ENCODE measurements at regions not wholly inside any gene's neighbourhood (a gene's known extent, or its start where the extent isn't known, plus 50 kb on each side); places are given as distances from the start of the nearest gene placed in this dataset.
"Not testable (repeated sequence)": the region's sequence is repeated elsewhere in the genome, so short reads cannot be mapped to it uniquely, and the experiment has no call there.

GRCh38 chr4:164616961-164617360 lies 137.0 kb upstream of the SMIM31 start:
- DNase-seq, result no peak
- Mint-ChIP-seq H3K27me3 (no peaks in the 10 kb centered on the region), H3K4me1 (ENCODE audit: low read depth in 2 of 2) (no peaks in the 10 kb centered on the region), H3K36me3 (ENCODE audit: insufficient read depth) (no peaks in the 10 kb centered on the region), H3K9me3 (no peaks in the 10 kb centered on the region), H3K4me3 (no peak overlapping the region), H3K27ac (no peak overlapping the region)
- ATAC-seq (replicated peaks), result no peak

- ATAC-seq (replicated peaks) (no peak), DNase-seq (no peak)
- Mint-ChIP-seq H3K9me3 (no peaks in the 10 kb centered on the region), H3K36me3 (ENCODE audit: insufficient read depth) (no peaks in the 10 kb centered on the region), H3K27me3 (no peaks in the 10 kb centered on the region), H3K27ac (no peak overlapping the region), H3K4me1 (ENCODE audit: low read depth in 2 of 2) (no peaks in the 10 kb centered on the region), H3K4me3 (no peak overlapping the region)
These were observed 136.5 kb upstream of the SMIM31 start for GRCh38 chr4:164617426-164617825.

GRCh38 chr4:164617911-164618310 lies 136.0 kb upstream of the SMIM31 start:
- ATAC-seq (replicated peaks) (no peak), DNase-seq (no peak)
- Mint-ChIP-seq H3K36me3 (ENCODE audit: insufficient read depth) (no peaks in the 10 kb centered on the region), H3K4me1 (ENCODE audit: low read depth in 2 of 2) (no peaks in the 10 kb centered on the region), H3K27ac (no peak overlapping the region), H3K4me3 (no peak overlapping the region), H3K27me3 (no peaks in the 10 kb centered on the region), H3K9me3 (no peaks in the 10 kb centered on the region)

- DNase-seq (no peak), ATAC-seq (replicated peaks) (no peak)
- no peak overlapping the region for H3K27ac Mint-ChIP-seq
- H3K36me3 Mint-ChIP-seq (ENCODE audit: insufficient read depth), result no peaks in the 10 kb centered on the region
- H3K9me3 Mint-ChIP-seq, result peaks cover 5 to 7% of the 10 kb centered on the region in 2 donors
- H3K27me3 Mint-ChIP-seq, result no peaks in the 10 kb centered on the region
- H3K4me3 Mint-ChIP-seq, result no peak overlapping the region
- no peaks in the 10 kb centered on the region for H3K4me1 Mint-ChIP-seq (ENCODE audit: low read depth in 2 of 2)
These were observed 131.9 kb upstream of the SMIM31 start for GRCh38 chr4:164621886-164622521.

- no peak overlapping the region for H3K4me3 Mint-ChIP-seq
- no peaks in the 10 kb centered on the region for H3K4me1 Mint-ChIP-seq (ENCODE audit: low read depth in 2 of 2)
- no peak for DNase-seq
- H3K9me3 Mint-ChIP-seq, result peaks cover 5 to 11% of the 10 kb centered on the region in 2 donors
- H3K36me3 Mint-ChIP-seq (ENCODE audit: insufficient read depth), result no peaks in the 10 kb centered on the region
- H3K27me3 Mint-ChIP-seq, result no peaks in the 10 kb centered on the region
- no peak for ATAC-seq (replicated peaks)
- H3K27ac Mint-ChIP-seq, result no peak overlapping the region
These were observed 130.8 kb upstream of the SMIM31 start for GRCh38 chr4:164623099-164623498.

GRCh38 chr4:164639001-164639400 lies 114.9 kb upstream of the SMIM31 start:
- no peak for ATAC-seq (replicated peaks)
- H3K4me1 Mint-ChIP-seq (ENCODE audit: low read depth in 2 of 2), result no peaks in the 10 kb centered on the region
- no peak overlapping the region for H3K4me3 Mint-ChIP-seq
- H3K36me3 Mint-ChIP-seq (ENCODE audit: insufficient read depth), result no peaks in the 10 kb centered on the region
- H3K27ac Mint-ChIP-seq, result no peak overlapping the region
- no peaks in the 10 kb centered on the region for H3K27me3 Mint-ChIP-seq
- no peaks in the 10 kb centered on the region for H3K9me3 Mint-ChIP-seq
- no peak for DNase-seq

- Mint-ChIP-seq H3K4me1 (ENCODE audit: low read depth in 2 of 2) (no peaks in the 10 kb centered on the region), H3K36me3 (ENCODE audit: insufficient read depth) (no peaks in the 10 kb centered on the region), H3K4me3 (no peak overlapping the region), H3K9me3 (peaks cover 0 to 2% of the 10 kb centered on the region in 2 donors), H3K27ac (no peak overlapping the region), H3K27me3 (no peaks in the 10 kb centered on the region)
- no peak for ATAC-seq (replicated peaks)
- no peak for DNase-seq
These were observed 105.6 kb upstream of the SMIM31 start for GRCh38 chr4:164648151-164648848.

GRCh38 chr4:164648849-164649212 lies 105.1 kb upstream of the SMIM31 start:
- ATAC-seq (replicated peaks), result no peak
- Mint-ChIP-seq H3K27me3 (no peaks in the 10 kb centered on the region), H3K27ac (no peak overlapping the region), H3K9me3 (peaks cover 0 to 2% of the 10 kb centered on the region in 2 donors), H3K4me3 (no peak overlapping the region), H3K36me3 (ENCODE audit: insufficient read depth) (no peaks in the 10 kb centered on the region), H3K4me1 (ENCODE audit: low read depth in 2 of 2) (no peaks in the 10 kb centered on the region)
- DNase-seq, result no peak

- DNase-seq (no peak), ATAC-seq (replicated peaks) (no peak)
- no peak overlapping the region for H3K4me3 Mint-ChIP-seq
- H3K27me3 Mint-ChIP-seq, result no peaks in the 10 kb centered on the region
- no peaks in the 10 kb centered on the region for H3K36me3 Mint-ChIP-seq (ENCODE audit: insufficient read depth)
- H3K27ac Mint-ChIP-seq, result no peak overlapping the region
- peaks cover 5 to 26% of the 10 kb centered on the region in 2 donors for H3K9me3 Mint-ChIP-seq
- no peaks in the 10 kb centered on the region for H3K4me1 Mint-ChIP-seq (ENCODE audit: low read depth in 2 of 2)
These were observed 94.2 kb upstream of the SMIM31 start for GRCh38 chr4:164659765-164660164.

GRCh38 chr4:164676152-164676551 lies 77.8 kb upstream of the SMIM31 start:
- not testable (repeated sequence) for H3K4me1 Mint-ChIP-seq (ENCODE audit: low read depth in 2 of 2); ATAC-seq (replicated peaks); H3K9me3 Mint-ChIP-seq; H3K27me3 Mint-ChIP-seq; H3K4me3 Mint-ChIP-seq; H3K36me3 Mint-ChIP-seq (ENCODE audit: insufficient read depth); DNase-seq; H3K27ac Mint-ChIP-seq

GRCh38 chr4:164683040-164683439 lies 70.9 kb upstream of the SMIM31 start:
- Mint-ChIP-seq H3K4me3 (no peak overlapping the region), H3K27ac (no peak overlapping the region), H3K9me3 (no peaks in the 10 kb centered on the region), H3K4me1 (ENCODE audit: low read depth in 2 of 2) (no peaks in the 10 kb centered on the region), H3K27me3 (peaks cover 0 to 4% of the 10 kb centered on the region in 2 donors), H3K36me3 (ENCODE audit: insufficient read depth) (no peaks in the 10 kb centered on the region)
- ATAC-seq (replicated peaks) (no peak), DNase-seq (no peak)

- H3K27ac Mint-ChIP-seq, result no peak overlapping the region
- H3K4me3 Mint-ChIP-seq, result no peak overlapping the region
- no peak for ATAC-seq (replicated peaks)
These were observed 58.3 kb upstream of the SMIM31 start for GRCh38 chr4:164695650-164696049.

GRCh38 chr4:164700471-164700870 lies 53.5 kb upstream of the SMIM31 start:
- ATAC-seq (replicated peaks), result no peak
- Mint-ChIP-seq H3K27me3 (no peaks in the 10 kb centered on the region), H3K27ac (no peak overlapping the region)

More at GRCh38 chr4:164695650-164696049, 58.3 kb upstream of the SMIM31 start:
- no peak for DNase-seq
- Mint-ChIP-seq H3K27me3 (no peaks in the 10 kb centered on the region), H3K9me3 (no peaks in the 10 kb centered on the region), H3K4me1 (ENCODE audit: low read depth in 2 of 2) (no peaks in the 10 kb centered on the region), H3K36me3 (ENCODE audit: insufficient read depth) (no peaks in the 10 kb centered on the region)

GRCh38 chr4:164701665-164702064 lies 52.3 kb upstream of the SMIM31 start:
- H3K27me3 Mint-ChIP-seq, result no peaks in the 10 kb centered on the region
- no peak overlapping the region for H3K4me3 Mint-ChIP-seq
- no peak for ATAC-seq (replicated peaks)

More at GRCh38 chr4:164700471-164700870, 53.5 kb upstream of the SMIM31 start:
- DNase-seq, result no peak
- H3K9me3 Mint-ChIP-seq, result no peaks in the 10 kb centered on the region
- no peak overlapping the region for H3K4me3 Mint-ChIP-seq
- no peaks in the 10 kb centered on the region for H3K36me3 Mint-ChIP-seq (ENCODE audit: insufficient read depth)
- no peaks in the 10 kb centered on the region for H3K4me1 Mint-ChIP-seq (ENCODE audit: low read depth in 2 of 2)

More at GRCh38 chr4:164701665-164702064, 52.3 kb upstream of the SMIM31 start:
- DNase-seq, result no peak
- Mint-ChIP-seq H3K4me1 (ENCODE audit: low read depth in 2 of 2) (no peaks in the 10 kb centered on the region), H3K9me3 (no peaks in the 10 kb centered on the region), H3K36me3 (ENCODE audit: insufficient read depth) (no peaks in the 10 kb centered on the region), H3K27ac (no peak overlapping the region)

Measured in effector memory CD8-positive, alpha-beta T cell (primary cell).